Astrocyte of the spinal cord (primary cell): ENCODE measurements at regions not wholly inside any gene's neighbourhood (a gene's known extent, or its start where the extent isn't known, plus 50 kb on each side); places are given as distances from the start of the nearest gene placed in this dataset.
"Not testable (repeated sequence)": the region's sequence is repeated elsewhere in the genome, so short reads cannot be mapped to it uniquely, and the experiment has no call there.

ENCODE experiments used
- DNase-seq: peaks from one replicate; pipeline ENCODE4 v3.0.0; 2011; ENCODE audit warnings: low read depth, low spot score
- H3K4me3 ChIP-seq: 2 replicates; pipeline ENCODE4 v1.5.1; 2011; ENCODE audit warnings: low read depth, mild to moderate bottlenecking, low read length, moderate library complexity
- in situ Hi-C: cut with HindIII; loops from 2 replicates; pipeline ENCODE4 v1.10.0; 2017; ENCODE audit warnings: low sequenced_read_pairs
- TF ChIP-seq, protein P1 (sequence below): IDR thresholded peaks from 2 replicates; pipeline ENCODE4 v1.5.1; 2012; ENCODE audit warnings: low read depth, mild to moderate bottlenecking, low read length, inconsistent platforms

DNA sequence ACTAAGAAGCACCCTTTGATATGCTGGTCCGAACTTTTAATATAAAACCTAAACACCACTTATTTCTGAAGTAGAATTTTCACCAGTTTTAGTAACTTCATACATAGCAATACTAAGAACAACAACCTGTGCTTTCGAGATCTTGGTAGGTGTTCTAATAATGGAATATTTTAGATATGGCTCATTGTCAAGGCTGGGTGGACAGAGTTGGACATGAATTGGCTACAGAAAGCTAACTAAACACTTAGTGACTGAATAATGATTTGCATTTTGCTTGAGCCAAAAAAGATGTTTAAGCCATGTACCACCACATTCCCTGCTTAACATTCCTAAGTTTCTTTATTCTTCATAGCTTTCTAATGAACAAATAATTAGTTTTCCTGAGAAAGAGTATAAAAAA, 344.3 kb upstream of the SGCG start:
- in situ Hi-C loops, result no loop called here
- TF ChIP-seq, protein P1, sequence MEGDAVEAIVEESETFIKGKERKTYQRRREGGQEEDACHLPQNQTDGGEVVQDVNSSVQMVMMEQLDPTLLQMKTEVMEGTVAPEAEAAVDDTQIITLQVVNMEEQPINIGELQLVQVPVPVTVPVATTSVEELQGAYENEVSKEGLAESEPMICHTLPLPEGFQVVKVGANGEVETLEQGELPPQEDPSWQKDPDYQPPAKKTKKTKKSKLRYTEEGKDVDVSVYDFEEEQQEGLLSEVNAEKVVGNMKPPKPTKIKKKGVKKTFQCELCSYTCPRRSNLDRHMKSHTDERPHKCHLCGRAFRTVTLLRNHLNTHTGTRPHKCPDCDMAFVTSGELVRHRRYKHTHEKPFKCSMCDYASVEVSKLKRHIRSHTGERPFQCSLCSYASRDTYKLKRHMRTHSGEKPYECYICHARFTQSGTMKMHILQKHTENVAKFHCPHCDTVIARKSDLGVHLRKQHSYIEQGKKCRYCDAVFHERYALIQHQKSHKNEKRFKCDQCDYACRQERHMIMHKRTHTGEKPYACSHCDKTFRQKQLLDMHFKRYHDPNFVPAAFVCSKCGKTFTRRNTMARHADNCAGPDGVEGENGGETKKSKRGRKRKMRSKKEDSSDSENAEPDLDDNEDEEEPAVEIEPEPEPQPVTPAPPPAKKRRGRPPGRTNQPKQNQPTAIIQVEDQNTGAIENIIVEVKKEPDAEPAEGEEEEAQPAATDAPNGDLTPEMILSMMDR, result no peak
- H3K4me3 ChIP-seq, result no peak overlapping the region
- no peak for DNase-seq

DNA sequence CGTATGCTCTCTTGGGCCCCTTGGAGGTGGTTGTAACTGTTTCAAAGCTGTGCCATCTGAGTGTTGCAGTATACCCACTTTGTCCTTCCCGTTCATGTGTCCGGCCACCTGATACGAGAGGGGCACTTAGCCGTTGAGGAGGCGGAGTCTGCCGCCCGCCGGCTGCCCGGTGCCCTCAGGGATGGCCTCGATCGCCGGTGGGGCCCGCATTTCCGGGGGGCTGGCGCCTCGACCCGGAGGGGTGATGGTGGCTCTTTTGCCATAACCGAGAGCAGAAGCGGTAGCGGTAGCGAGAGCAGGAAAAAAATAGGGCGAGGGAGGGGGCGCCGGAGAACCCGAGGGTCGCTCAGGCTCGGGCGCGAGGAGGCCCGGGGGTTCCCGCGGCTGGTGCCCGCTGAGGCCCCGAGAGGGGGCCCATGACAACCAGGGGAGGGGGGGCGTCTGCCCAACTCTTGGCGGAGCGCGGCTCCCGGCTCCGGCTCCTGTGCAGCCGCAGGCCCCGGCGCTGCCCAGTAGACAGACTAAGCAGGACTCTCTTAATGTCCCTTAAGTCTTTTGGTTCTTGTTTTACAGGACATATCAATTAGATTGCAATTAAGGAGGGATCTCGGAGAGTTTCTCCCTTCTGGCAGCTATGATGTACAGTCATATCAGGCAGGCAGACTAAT, 342.7 kb upstream of the SGCG start:
- in situ Hi-C loops, result no loop called here
- peak overlapping the region; percentile 5 for H3K4me3 ChIP-seq
- TF ChIP-seq, protein P1, result no peak
- no peak for DNase-seq

DNA sequence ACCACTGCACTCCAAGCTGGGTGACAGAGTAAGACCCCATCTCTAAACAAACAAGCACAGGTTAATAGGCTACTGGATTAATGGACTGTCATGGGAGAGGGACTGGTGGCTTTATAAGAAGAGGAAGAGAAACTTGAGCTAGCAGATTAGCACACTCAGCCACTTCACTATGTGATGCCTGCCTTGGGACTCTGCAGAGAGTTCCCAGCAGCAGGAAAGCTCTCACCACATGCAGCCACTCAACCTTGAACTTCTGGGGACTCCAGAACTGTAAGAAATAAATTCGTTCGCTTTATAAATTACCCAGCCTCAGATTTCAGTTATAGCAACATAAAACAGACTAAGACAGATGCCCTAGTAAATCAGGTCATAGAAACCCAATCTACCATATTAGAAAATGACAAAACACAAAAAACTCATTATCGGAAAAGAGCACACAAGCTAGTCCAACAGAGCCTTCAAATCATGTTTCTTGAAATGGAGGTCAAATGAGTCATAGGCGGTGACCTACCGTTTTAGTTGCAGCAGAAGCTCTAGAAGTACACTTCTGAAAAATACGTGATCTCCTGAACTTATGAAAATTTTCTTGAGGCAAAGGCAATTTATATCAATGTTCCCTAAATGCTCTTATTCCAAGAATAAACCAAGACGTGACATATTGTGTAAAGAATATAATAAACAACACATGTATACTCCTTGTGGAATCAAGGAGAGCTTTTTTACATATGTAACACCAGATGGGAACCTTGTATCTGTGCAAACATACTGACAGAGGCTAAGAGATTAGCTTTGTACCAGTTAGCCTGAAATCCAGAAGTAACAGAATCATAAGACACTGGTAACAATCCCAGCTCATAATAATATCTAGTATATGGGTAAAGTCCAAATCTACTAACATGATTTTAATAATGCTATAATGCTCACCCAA, 340.9 kb upstream of the SGCG start:
- H3K4me3 ChIP-seq, result no peak overlapping the region
- TF ChIP-seq, protein P1, result no peak
- no peak for DNase-seq
- in situ Hi-C loops, result no loop called here

DNA sequence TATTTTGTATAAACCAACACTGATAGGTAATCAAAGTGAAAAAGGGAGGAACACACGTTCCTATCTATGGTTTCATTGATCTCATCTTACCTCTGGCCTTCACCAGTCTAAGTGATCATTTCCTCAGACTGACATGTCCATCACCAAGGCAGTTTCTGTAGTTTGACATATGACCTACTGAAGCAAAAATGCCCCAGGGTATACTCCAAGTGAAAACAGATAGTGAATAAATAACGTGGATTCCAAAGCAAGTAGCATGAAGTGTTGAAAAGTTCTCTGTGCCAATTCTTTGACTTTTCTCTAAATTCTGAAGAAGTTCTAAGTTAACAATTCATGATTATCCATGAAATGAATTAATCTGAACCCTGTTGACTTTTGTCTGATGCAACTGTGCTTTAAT, 334.2 kb upstream of the SGCG start:
- DNase-seq, result no peak
- no peak overlapping the region for H3K4me3 ChIP-seq
- in situ Hi-C loops, result no loop called here
- TF ChIP-seq, protein P1, result no peak

DNA sequence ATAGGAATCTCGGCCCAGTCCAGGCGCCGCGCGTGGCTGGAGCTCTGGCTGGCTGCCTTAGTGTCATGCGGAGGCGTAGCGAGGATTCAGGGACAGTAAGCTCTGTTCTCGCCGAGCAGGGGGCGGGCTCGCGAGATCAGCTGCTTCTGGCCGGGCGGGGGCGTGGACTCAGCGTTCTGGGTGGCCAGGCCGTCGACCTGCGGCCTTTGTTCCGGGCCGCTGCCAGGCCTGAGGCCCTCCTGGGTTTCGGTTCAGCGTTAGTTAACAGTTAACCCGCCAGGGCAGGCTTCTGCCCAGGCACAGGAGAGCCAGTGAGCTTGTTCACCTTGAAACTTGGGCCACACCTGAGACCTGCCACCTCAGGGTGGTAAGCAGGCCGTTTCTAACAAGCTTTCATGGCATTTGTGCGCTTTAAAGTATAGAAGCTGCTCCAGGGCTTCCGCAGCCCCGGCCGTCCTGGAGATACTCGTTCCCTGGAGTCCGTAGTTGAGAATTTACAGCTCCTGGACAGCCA, 332.2 kb upstream of the SGCG start:
- in situ Hi-C loops, result no loop called here

DNA sequence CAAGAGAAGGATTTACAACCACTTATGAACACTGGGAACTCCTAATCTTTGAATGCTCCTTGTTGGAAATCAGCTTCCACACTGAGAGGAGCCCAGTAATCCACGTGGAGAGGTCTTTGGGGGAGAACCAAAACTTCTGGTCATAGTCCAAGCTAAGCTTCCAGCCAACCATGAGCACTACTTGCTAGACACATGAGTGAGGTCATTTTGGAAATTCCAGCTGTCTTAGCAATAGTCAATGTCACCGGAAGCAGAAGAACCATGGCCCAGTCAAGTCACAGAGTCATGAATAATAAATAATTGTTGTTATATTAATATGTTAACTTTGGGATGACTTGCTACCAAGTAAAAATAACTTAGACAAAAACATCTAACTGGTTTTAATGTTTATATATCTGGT, 324.9 kb upstream of the SGCG start:
- in situ Hi-C loops, result no loop called here
- TF ChIP-seq, protein P1, result no peak
- no peak overlapping the region for H3K4me3 ChIP-seq
- no peak for DNase-seq

More for the DNA sequence above, 332.2 kb upstream of the SGCG start:
- no peak overlapping the region for H3K4me3 ChIP-seq
- DNase-seq, result no peak
- TF ChIP-seq, protein P1, result no peak

DNA sequence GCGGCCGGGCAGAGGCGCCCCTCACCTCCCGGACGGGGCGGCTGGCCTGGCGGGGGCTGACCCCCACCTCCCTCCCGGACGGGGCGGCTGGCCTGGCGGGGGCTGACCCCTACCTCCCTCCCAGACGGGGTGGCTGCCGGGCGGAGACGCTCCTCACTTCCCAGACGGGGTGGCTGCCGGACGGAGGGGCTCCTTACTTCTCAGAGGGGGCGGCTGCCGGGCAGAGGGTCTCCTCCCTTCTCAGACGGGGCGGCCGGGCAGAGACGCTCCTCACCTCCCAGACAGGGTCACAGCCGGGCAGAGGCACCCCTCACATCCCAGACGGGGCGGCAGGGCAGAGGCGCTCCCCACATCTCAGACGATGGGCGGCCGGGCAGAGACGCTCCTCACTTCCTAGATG, 321.8 kb upstream of the SGCG start:
- H3K4me3 ChIP-seq, DNase-seq, in situ Hi-C loops: not testable (repeated sequence)

DNA sequence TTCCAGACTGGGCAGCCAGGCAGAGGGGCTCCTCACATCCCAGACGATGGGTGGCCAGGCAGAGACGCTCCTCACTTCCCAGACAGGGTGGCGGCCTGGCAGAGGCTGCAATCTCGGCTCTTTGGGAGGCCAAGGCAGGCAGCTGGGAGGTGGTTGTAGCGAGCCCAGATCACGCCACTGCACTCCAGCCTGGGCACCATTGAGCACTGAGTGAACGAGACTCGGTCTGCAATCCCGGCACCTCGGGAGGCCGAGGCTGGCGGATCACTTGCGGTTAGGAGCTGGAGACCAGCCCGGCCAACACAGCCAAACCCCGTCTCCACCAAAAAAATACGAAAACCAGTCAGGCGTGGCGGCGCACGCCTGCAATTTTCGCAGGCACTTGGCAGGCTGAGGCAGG, 321.4 kb upstream of the SGCG start:
- DNase-seq, in situ Hi-C loops, H3K4me3 ChIP-seq: not testable (repeated sequence)
